Esophagus (tissue), 2 donors: ENCODE measurements at regions not wholly inside any gene's neighbourhood (a gene's known extent, or its start where the extent isn't known, plus 50 kb on each side); places are given as distances from the start of the nearest gene placed in this dataset.

Source experiments
- H3K27ac ChIP-seq, 2 donors: one replicate each; pipeline ENCODE4 v1.5.1; 2013; ENCODE audit warnings: low read depth in 2 of 2, mild to moderate bottlenecking in 2 of 2, inconsistent platforms in 1 of 2, low read length in 1 of 2, moderate library complexity in 1 of 2
- H3K27me3 ChIP-seq, 2 donors: one replicate each; pipeline ENCODE4 v1.6.1; 2013; ENCODE audit warnings: low read length in 2 of 2, control low read depth in 1 of 2, mild to moderate bottlenecking in 1 of 2; ENCODE audit not compliant: insufficient read depth in 2 of 2, control insufficient read depth in 1 of 2
- H3K36me3 ChIP-seq, 2 donors: one replicate each; pipeline ENCODE4 v1.6.1; 2013; ENCODE audit warnings: low read length in 1 of 2; ENCODE audit not compliant: control insufficient read depth in 2 of 2, insufficient read depth in 2 of 2
- H3K4me1 ChIP-seq, 2 donors: one replicate each; pipeline ENCODE4 v1.6.1; 2013; ENCODE audit warnings: low read length in 1 of 2; ENCODE audit not compliant: control insufficient read depth in 2 of 2, insufficient read depth in 2 of 2
- H3K4me3 ChIP-seq, 2 donors: one replicate each; pipeline ENCODE4 v1.5.1; 2013; ENCODE audit warnings: low read length in 2 of 2, mild to moderate bottlenecking in 2 of 2, low read depth in 1 of 2, moderate library complexity in 1 of 2
- H3K9me3 ChIP-seq, 2 donors: one replicate each; pipeline ENCODE4 v1.6.1; 2013; ENCODE audit warnings: mild to moderate bottlenecking in 2 of 2, low read depth in 1 of 2, low read length in 1 of 2, moderate library complexity in 1 of 2; ENCODE audit not compliant: control insufficient read depth in 2 of 2, insufficient read depth in 1 of 2
- whole genome bisulfite sequencing, 2 donors: extraction: QIAGEN DNeasy Blood & Tissue Kit; methylation state at CpG; one replicate each; pipeline ENCODE4 v1.1.7; 2013; 5-methylcytosine and 5-hydroxymethylcytosine counted together
- donor health status: healthy with polysubstance abuse.
- donor health status: Bipolar disorder and iron deficiency.

DNA sequence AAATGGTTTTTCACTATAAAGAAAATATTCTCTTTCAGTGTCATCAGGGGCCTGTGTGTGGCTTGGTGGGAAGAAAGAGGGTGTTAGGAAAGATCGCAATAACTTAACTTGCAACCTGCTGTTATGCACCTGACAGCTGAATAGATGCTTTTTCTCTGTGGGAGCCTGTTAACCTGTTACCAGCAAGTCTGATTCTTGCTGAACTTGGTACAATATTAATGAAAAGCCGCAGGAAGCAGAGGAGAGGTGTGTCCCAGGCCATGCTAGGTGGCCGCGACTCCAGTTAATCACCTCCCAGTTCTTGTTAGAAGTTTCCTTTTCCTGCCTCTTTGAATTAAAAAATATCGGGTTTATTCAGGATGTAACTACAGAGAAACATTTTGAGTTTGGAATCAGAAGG, 494.8 kb upstream of the AGA start:
- 65 to 79% methylated on average over 5 of the region's 5 CpGs for WGBS, 2 donors
- Histone ChIP-seq H3K27me3 (no peaks in the 10 kb centered on the region), H3K36me3 (no peaks in the 10 kb centered on the region)

GRCh38 chr4:177938226-177938625, 496.0 kb upstream of the AGA start:
- no peaks in the 10 kb centered on the region for H3K4me1 ChIP-seq

More for the DNA sequence above, 494.8 kb upstream of the AGA start:
- Histone ChIP-seq H3K4me1 (no peaks in the 10 kb centered on the region), H3K9me3 (no peaks in the 10 kb centered on the region), H3K4me3 (no peak overlapping the region), H3K27ac (no peak overlapping the region)

DNA sequence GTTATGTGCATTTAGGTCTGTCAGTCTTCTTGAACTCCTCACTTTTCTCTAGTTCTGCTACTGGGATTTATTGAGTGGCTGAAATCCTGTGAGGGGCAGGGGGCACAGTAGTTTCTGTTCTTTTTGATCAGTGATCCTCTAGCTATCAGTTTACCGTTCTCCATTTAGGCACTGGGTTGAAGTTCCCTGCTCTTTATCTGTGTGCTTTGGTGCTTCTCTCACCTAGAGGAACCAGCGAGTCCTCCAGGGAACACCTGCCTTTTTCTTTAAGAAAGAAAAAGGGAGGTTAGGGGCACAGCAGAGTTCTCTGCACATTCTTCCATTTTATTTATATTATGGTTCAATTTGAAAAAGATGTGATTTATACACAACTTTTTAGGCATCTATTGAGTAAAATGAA, 503.0 kb upstream of the AGA start:
- Histone ChIP-seq H3K27ac (no peak overlapping the region), H3K36me3 (no peaks in the 10 kb centered on the region), H3K9me3 (no peaks in the 10 kb centered on the region), H3K4me3 (no peak overlapping the region), H3K4me1 (no peaks in the 10 kb centered on the region), H3K27me3 (no peaks in the 10 kb centered on the region)
- WGBS, 2 donors: 42 to 58% methylated on average over 2 of the region's 2 CpGs

More at GRCh38 chr4:177938226-177938625, 496.0 kb upstream of the AGA start:
- Histone ChIP-seq H3K4me3 (no peak overlapping the region), H3K9me3 (no peaks in the 10 kb centered on the region), H3K27me3 (no peaks in the 10 kb centered on the region), H3K36me3 (no peaks in the 10 kb centered on the region), H3K27ac (no peak overlapping the region)
- 70 to 82% methylated on average over 3 of the region's 3 CpGs for WGBS, 2 donors

GRCh38 chr4:177947607-177948006, 505.4 kb upstream of the AGA start:
- Histone ChIP-seq H3K27me3 (no peaks in the 10 kb centered on the region), H3K36me3 (no peaks in the 10 kb centered on the region), H3K9me3 (no peaks in the 10 kb centered on the region), H3K27ac (no peak overlapping the region), H3K4me1 (no peaks in the 10 kb centered on the region), H3K4me3 (no peak overlapping the region)
- 92 to 94% methylated on average over 1 of the region's 1 CpG for WGBS, 2 donors

DNA sequence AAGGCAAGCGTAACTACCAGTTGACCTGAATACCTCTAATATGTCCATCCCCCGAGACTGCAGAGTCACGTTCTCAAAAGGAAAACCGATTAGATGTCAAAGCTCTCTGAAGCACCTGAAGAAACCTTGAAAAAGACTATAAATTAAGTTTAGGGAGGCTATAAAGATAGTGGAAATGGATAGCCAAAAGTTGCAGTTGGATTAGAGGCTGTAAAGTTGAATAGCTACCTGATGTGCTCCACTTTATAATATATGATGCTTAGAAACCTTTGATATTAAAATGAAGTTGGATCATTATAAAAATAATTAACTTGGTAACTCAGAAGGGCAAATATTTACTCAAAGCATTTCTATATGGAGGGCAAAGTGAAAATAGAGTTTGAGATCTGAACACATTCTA, 506.6 kb upstream of the AGA start:
- WGBS, 2 donors: 88 to 89% methylated on average over 4 of the region's 4 CpGs
- H3K9me3 ChIP-seq: no peaks in the 10 kb centered on the region

GRCh38 chr4:177951026-177951425, 508.8 kb upstream of the AGA start:
- no peak overlapping the region for H3K4me3 ChIP-seq
- H3K27me3 ChIP-seq: no peaks in the 10 kb centered on the region
- 91 to 95% methylated on average over 2 of the region's 2 CpGs for WGBS, 2 donors
- no peak overlapping the region for H3K27ac ChIP-seq
- H3K36me3 ChIP-seq: no peaks in the 10 kb centered on the region
- H3K4me1 ChIP-seq: no peaks in the 10 kb centered on the region
- H3K9me3 ChIP-seq: no peaks in the 10 kb centered on the region

More for the DNA sequence above, 506.6 kb upstream of the AGA start:
- Histone ChIP-seq H3K36me3 (no peaks in the 10 kb centered on the region), H3K4me1 (no peaks in the 10 kb centered on the region), H3K27ac (no peak overlapping the region), H3K27me3 (no peaks in the 10 kb centered on the region), H3K4me3 (no peak overlapping the region)

- 88 to 92% methylated on average over 2 of the region's 2 CpGs for WGBS, 2 donors
- Histone ChIP-seq H3K4me3 (no peak overlapping the region), H3K9me3 (no peaks in the 10 kb centered on the region), H3K36me3 (no peaks in the 10 kb centered on the region), H3K27ac (no peak overlapping the region), H3K4me1 (no peaks in the 10 kb centered on the region), H3K27me3 (no peaks in the 10 kb centered on the region)
These were observed 510.5 kb upstream of the AGA start for GRCh38 chr4:177952723-177953122.

DNA sequence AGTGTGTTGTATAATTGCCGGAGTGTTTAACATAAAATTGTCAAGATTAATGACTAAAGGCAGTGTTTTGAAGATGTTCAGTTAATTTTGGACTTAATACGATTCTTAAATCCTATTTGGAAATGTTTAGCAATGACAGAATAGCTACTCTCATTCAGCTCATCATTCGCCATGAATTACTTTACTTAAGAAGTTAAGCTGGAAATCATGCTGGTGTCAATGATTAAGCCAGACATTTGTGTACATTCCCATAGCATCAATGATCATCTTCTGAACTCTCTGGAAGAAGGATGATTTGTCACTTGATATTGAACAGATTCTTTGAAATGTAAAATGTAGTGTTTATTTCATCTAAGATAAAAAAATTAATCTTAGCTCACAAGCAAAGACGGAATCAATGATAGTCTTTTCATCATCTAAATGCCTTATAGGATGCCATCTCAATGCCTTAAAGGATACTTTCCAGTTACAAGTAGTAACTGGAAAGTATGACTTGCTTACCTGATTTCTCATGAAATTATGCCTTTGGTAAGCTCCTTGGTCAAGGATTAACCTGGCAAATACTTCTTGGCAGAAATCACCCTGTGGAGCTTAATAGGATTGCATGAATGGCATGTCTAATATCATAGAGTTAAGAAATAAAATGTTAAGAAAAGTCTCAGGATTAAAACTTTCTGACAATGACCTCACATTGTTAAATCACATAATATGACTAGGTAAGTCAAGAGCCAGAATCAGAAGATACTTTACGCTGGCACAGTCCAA, 515.5 kb upstream of the AGA start:
- no peak overlapping the region for H3K27ac ChIP-seq
- no peaks in the 10 kb centered on the region for H3K36me3 ChIP-seq
- H3K9me3 ChIP-seq: no peaks in the 10 kb centered on the region
- H3K4me3 ChIP-seq: no peak overlapping the region
- H3K27me3 ChIP-seq: no peaks in the 10 kb centered on the region
- 51 to 73% methylated on average over 5 of the region's 5 CpGs for WGBS, 2 donors
- no peaks in the 10 kb centered on the region for H3K4me1 ChIP-seq

DNA sequence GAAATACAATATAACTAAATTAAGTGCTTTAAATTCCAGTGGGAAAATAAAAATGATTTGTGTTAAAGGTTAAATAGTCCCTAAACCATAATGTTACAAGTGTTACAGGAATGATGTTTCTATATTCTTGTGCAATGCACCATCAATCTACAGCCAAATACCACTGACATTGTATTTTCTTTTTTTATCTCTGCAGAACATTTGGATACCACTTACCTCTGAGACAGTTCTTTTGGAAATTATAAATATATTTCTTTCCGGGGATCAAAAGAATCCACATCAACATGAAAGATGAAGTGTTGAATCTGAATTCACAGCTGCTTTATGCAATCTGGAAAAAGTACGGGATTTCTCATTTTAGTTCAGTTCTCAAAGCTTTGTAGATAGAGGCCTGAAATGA, 518.3 kb upstream of the AGA start:
- no peaks in the 10 kb centered on the region for H3K36me3 ChIP-seq
- no peak overlapping the region for H3K27ac ChIP-seq
- no peak overlapping the region for H3K4me3 ChIP-seq
- H3K9me3 ChIP-seq: no peaks in the 10 kb centered on the region
- H3K27me3 ChIP-seq: no peaks in the 10 kb centered on the region
- H3K4me1 ChIP-seq: no peaks in the 10 kb centered on the region
- 67 to 78% methylated on average over 2 of the region's 2 CpGs for WGBS, 2 donors

DNA sequence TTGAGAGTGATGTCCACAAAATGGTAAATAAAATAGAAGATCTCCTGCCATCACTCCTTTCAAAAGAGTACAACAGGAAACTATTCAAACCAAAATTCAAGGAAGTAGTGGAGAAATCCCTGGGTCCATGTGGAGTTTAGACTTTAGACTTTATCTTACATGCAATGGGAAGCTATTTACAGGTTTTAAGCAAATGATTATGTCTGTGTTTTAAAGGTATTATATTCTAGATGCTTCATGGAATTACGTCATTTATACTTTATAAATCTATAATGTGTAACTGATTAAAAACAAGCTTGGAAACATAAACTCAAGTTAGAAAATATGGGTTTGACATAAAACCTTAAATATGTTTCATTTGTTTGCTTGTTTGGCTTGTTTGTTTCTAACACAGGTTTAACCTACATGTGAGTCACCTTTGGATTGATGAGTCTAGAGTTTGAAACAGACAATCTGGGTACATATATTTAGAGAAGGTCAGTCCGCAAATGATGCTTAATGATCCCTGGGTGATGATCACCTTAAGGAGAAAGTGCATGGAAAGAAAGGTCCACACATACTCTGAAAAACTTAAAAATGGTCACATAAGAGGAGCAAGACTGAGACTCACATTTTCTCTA, 519.6 kb upstream of the AGA start:
- Histone ChIP-seq H3K36me3 (no peaks in the 10 kb centered on the region), H3K4me3 (no peak overlapping the region), H3K27me3 (no peaks in the 10 kb centered on the region), H3K4me1 (no peaks in the 10 kb centered on the region), H3K9me3 (no peaks in the 10 kb centered on the region), H3K27ac (no peak overlapping the region)
- 91 to 94% methylated on average over 2 of the region's 2 CpGs for WGBS, 2 donors
